Pons (tissue), 1 donor: ENCODE measurements at regions not wholly inside any gene's neighbourhood (a gene's known extent, or its start where the extent isn't known, plus 50 kb on each side); places are given as distances from the start of the nearest gene placed in this dataset.

Experiments
- DNase-seq: peaks from one replicate; pipeline ENCODE4 v3.0.0-alpha.2; 2016; ENCODE audit warnings: low spot score

DNA sequence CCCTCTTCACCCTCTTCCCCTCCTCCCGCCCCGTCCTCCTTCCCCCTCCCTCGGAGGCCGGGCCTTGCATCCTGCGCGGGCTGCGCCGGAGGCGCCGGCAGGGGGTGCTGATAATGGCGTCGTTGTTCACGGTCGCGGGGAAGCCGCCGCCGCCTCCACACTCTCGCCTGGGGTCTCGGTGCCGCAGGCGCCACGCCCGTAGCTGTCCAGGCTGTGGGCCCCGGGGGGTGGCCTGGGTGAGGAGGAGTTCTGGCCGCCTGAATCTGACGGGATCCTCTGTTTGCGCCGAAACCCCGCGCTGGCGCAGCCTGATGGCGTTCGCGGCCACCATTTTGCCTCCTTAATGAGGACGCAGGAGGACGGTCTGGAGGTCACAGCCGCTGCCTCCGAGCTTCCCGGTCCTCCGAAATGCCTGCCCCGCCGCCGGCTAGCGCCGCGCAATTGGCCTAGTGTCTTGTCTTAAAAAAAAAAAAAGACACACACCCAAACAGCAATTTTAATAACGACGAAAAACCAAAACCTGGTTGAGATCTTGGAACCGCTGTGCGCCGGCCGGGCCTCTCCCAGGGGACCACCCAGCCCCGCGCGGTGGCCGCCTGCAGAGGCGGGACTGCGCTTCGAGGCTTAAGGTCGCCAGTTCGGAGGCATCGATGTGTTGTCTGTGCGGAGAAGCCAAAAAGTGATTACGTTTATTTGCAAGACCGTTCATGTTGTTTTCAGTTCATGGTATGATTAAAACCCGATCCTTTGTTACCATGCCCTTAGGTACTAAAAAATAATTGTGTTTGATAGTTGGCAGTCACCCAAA is 106.6 kb upstream of the HNRNPU start:
- peak; percentile 99 for DNase-seq

DNA sequence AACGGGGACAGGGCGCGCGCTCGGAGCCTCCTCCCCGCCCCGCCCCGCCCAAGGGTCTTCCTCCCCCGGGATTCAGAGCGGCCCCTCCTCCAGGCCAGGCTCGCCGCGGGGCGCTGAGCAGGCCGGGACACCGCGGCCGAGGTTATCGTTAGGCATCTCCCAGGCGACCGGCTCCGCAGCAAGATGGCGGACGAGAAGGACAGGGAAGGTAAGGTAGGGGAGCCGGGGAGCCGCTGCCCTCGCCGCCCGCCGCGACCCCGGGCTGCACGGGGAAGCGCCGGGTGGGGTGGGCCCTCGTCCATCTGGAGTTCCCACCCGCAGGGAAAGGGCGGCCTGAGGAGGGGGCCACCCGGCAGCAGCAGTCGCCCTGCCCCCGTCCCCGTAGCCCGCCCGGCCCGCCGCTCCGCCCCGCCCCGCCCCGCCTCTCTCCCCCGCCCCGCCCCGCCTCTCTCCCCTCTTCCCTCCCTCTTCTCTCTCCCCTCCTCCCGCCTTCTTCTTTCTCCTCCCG is 105.9 kb upstream of the HNRNPU start:
- peak; percentile 72 for DNase-seq

DNA sequence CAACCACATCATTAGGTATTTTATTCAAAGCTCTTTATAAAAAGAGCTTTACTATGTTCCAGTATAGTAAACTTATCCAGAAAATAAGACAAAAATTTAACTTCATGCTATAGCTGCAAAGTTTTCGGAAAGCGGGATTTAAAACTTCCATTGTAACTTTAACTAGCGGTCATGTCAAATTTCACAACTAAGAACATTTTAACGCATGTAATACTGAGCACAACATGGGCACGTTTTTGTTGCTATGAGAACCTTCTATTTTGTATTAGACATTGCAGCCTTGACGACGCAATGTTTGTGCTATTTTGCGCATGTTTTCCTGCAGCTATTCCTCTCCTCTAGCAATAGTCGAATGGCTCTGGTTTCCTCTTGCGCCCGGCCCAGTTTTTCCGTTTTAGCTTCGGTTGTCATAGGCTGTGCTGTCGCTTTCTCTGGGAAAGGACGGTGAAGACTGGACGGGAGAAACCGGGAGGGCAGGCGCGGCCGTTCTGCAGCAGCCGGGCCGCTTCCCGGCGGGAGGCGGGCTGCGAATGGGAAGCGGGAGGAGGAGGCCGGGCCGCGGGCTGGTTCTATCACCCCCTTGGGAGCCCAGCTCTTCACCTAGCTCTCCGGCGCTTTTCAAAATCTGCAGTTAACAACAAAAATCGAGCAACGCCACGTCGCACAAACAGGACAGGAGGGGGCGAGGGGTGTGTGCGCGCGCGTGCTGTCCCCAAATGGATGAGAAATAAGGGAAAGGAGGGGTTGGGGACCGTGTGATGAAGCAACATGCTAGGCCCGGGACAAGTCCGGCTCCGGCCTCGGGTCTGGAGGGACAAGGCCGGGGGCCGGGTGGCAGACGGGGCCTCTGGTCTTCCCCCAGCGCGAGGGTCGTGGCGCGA is 105.3 kb upstream of the HNRNPU start:
- peak; percentile 73 for DNase-seq

DNA sequence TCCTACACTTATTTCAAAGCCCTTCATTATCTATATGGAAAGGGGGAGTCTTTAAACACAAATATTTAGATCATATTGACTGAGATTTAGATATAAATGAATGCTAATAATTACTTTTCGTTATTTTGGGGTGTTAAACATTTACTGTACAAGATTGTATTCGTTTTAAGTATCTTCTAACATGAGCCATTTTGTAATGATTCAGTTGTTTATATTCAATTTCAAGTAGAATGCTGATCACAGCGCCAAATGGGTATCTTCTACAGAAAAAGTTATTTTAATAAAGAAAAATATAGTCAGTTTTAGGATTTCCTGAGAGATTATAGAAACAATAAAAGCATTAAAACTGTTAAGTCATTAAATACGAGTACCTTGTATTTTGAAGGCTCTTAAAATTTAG is 104.5 kb upstream of the HNRNPU start:
- no peak for DNase-seq

DNA sequence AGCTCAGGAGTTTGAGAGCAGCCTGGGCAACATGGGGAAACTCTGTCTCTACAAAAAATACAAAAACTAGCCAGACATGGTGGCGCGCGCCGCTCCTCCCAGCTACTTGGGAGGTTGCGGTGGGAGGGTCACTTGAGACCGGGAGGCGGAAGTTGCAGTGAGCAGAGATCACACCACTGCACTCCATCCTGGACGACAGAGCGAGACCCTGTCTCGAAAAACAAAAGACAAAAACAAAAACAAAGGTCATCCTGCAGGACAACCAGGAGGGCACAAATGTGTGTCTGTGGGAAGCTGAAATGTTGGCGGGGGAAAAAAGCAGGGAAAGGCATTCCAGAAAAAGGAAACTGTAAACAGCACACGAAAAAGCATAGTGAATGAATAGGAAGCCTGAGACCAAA is 104.1 kb upstream of the HNRNPU start:
- no peak for DNase-seq

DNA sequence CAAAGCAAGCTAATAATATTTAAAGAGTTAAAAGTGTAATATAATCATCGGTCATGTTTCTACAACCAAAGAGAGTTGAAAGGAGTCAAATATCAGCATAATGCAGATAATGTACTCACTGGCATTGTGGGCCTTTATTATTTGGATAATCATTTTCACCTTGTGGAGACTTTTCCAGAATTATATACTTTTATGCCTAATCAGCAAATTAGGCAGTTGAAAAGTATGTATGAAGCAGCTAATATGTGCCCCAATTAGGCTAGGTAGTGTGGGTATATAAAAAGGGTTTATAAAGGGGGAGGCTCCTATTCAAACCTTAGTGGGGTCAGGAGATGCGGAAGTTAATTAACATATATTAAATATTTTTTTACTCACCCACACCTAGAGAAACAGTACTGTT is 102.8 kb upstream of the HNRNPU start:
- DNase-seq = no peak

DNA sequence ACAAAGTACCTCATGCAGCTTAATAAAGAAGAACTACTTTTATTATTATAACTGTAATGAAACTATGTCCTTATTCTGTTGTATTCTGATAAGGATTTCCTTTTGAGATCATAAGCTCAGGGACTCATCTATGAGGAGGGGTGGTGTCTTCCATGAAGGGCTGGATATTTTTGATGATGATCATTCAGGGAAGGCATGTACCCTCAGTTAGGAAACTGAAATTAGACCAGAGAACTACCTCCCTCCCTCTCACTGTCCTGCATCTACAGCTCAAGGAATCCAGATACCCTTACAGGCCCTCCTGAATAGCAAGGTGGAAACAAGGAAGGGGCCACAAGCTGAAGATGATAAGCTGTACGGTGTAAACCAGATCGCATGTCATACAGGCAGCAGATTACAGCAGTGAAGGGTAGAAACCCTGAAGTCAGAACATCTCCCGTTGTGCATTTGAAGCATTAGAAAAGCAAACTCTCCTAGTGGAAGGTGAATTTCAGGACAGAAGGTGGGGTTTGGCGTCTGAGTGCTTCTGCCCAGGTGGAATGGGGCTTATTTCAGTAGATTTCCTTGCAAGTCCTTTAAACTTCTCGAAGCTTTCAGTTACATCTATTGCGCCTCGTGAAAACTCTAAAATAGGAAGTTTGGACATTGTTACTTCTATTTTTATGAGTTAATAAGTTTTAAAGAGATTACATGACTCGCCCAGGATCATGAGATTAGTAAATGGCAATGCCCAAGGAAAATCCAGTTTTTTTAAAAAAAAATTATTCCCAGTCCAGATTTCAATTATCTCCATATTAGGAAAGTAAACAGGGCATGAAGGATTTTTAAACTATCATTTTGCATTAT is 101.1 kb upstream of the HNRNPU start:
- no peak for DNase-seq

DNA sequence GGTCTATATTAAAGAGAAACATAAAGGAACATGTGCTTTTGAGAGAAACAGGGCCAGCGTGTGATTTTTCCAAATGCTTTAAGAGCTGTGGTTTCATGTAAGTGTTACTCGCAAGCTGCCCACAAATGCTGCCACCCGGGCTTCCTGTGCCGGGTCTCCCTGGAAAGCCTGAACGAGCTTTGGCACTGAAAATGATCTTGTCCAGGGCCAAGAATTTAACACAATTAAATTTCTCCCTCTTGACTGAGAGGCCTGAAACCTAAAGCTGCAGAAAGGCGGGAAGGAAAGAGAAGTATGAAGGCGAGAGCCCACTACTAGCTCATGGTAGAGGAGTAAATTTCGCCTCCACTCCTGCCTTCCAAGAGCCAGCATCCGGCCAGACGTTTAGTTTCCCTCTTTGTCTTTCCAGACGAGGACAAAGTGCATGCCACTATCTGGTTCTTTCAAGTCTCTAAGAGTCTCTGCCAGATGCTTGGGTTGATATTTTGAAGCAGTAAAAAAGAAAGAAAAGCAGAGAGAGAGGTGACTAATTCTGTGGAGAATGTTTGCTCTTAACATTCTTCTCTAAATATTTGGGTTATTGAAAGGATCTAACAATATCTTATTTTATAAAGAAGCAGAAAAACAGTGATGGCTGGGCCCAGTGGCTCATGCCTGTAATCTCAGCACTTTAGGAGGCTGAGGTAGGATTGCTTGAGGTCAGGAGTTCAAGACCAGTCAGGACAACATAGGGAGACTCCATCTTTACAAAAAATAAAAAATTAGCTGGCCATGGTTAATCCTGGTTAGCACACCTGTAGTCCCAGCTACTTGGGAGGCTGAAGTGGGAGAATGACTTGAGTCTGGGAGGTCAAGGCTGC is 100.0 kb upstream of the HNRNPU start:
- DNase-seq = no peak

DNA sequence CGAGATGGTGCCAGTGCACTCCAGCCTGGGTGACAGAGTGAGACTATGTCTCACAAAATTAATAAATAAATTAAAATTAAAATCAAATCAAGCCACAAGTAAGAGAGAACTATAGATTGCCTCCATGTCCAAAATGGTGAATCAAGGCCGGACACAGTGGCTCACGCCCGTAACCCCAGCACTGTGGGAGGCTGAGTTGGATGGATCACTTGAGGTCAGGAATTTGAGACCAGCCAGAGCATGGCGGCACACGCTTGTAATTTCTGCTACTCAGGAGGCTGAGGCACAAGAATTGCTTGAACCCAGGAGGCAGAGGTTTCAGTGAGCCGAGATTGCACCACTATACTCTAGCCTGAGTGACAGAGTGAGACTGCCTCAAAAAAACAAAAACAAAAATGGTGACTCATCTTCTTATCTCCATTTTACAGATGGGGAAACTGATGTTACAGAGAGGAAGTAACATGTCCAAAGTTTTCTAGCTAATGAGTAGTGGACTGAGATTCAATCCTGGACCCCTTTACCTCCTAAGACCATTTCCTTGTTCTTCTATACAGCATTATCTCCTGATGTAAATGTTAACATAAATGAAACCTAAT is 99.0 kb upstream of the HNRNPU start:
- no peak for DNase-seq

DNA sequence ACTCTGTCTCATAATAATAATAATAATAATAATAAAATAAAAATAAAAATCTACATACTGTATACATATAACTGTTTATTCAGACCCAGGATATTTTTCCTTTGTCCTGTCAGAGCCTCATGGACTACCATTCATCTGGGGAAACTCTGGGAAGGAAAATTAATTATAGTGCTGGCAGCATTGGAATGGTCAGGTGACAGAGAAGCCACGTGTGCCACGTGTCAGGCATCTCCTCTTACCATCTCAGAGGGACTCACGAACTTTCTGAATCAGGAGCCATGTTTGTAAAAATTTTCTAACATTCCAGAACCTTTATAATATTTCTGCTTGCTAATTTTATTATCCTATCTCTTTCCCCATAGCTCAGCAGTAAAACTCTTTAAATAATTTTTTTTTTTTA is 97.8 kb upstream of the HNRNPU start:
- no peak for DNase-seq

DNA sequence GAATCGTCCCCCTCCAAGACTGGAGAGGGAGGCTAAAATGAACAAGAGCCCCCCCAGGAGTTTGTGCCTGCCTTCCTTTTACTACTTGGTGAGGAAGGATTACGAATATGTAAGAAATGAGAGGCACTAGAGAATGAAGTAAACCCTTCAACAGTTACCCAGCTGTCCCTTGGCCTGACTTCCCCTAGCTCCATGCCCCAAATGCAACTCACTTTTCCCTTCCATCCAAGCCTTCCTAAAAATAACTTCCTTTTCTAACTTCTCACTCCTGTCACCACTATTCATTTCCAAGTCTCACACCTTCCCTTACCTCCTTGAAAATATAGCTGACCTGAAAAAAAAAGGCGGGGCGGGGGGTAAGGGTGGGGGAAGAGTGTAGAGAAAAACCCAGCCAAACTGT is 96.6 kb upstream of the HNRNPU start:
- no peak for DNase-seq

DNA sequence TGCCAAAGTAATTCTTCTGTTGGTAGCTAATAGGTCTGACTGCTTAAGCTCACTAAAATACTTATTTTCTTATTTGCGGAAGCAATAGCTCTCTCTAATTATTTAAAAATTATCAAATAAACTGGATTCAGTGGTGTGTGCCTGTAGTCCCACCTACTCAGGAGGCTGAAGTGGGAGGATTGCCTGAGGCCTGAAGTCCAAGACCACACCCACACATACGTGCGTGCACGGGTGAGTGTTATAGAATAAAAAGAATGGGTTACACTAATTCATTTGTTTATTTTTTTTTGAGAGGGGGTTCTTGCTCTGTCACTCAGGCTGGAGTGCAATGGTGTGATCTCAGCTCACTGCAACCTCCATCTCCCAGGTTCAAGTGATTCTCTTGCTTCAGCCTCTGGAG is 94.2 kb upstream of the HNRNPU start:
- DNase-seq = no peak

DNA sequence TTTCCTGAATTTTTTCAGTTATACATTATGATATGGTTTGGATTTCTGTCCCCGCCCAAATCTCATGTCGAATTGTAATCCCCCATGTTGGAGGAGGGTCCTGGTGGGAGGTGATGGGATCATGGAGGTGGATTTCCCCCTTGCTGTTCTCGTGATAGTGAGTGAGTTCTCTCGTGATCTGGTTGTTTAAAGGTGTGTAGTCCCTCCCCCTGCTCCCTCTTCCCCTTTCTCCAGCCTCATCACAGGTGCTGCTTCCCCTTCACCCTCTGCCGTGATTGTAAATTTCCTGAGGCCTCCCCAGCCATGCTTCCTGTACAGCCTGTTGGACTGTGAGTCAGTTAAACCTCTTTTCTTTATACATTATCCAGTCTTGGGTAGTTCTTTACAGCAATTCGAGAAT is 93.2 kb upstream of the HNRNPU start:
- DNase-seq = no peak

DNA sequence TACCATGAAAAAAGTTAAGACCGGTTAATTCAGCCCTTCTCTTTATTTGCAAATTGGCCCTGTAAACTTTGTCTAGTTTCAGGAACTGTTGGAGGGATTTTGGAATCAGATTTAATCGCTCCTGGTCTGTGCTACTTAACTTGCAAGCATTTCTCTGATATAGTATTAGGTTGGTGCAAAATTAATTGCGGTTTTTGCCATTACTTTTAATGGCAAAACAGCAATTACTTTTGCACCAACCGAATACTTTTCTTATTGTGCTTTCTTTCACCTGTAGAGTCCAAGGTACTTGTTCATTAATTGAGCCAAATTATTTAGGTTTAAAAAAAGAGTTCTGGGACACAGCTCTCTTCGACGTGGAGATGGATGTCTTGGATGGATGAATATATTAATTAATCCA is 92.8 kb upstream of the HNRNPU start:
- DNase-seq = no peak

DNA sequence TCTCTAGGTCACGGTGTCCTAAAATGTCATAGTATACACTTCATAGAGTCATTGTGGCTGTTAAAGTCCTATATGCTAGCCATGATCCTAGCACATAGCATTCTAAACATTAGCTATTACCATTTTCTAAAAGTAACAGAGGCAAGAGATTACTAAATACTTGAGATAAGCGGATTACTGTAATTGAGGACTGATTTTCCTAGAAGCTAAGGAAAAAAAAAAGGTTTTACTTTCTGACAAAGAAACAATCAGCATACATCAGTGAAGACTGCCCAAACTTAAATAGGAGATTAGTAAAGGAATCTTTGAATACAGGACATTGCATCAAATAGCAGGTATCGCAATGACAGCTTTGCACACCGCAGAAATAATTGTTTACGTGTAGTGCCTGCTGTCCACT is 91.3 kb upstream of the HNRNPU start:
- no peak for DNase-seq

DNA sequence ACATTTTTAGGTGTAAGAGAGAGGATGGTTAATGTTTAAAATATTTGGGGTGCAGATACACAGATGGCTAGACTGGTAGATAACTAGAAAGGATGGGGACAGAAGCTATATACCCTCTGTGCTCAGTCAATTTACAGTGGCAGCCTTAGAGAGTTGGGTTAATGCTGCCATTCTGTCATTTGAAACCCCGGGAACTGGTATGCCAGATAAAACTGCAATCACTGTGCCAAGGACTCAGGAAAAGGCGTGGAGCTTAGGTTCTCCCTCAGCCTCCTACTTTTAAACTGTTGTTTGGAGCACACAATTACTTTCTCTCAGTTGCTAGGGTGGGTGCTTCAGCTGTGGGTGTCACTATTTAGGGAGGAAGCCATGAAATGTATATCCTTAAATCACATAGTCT is 90.0 kb upstream of the HNRNPU start:
- no peak for DNase-seq

DNA sequence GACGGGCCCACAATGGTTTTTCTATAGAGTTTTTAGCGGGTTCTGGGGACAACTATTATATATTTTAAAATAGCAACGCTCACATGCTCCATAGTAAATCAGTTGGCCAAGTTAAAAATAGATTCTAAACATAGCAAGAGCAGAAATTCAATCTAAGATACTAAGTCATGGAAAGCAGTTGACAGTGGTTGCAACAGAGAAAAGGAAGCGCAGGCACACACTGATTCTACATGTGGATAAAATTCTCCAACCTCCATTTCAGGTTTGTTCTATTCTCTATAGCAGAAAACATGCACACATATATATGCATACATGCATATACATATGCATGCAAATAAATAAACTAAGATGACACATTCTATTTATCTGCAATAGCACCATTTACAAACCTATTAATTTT is 89.6 kb upstream of the HNRNPU start:
- DNase-seq = no peak

DNA sequence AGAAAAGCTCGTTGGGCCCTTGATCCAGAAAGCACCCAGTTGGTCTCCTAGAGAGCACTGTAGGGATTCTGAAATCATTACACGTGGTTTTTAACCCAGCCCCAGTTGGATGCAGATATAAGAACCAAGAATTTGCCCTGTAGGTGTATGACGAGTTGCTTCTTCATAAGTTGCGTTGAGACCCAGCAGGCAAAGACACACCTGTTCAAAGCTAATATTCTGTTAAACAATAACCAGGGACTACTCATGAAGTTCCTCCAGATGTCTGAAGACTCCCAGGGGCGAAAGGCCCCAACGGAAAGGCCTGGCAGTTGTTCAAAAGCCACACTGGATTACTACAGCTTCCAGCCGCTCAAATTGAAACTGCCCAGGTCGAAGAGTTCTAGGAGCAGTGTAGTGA is 88.6 kb upstream of the HNRNPU start:
- no peak for DNase-seq

DNA sequence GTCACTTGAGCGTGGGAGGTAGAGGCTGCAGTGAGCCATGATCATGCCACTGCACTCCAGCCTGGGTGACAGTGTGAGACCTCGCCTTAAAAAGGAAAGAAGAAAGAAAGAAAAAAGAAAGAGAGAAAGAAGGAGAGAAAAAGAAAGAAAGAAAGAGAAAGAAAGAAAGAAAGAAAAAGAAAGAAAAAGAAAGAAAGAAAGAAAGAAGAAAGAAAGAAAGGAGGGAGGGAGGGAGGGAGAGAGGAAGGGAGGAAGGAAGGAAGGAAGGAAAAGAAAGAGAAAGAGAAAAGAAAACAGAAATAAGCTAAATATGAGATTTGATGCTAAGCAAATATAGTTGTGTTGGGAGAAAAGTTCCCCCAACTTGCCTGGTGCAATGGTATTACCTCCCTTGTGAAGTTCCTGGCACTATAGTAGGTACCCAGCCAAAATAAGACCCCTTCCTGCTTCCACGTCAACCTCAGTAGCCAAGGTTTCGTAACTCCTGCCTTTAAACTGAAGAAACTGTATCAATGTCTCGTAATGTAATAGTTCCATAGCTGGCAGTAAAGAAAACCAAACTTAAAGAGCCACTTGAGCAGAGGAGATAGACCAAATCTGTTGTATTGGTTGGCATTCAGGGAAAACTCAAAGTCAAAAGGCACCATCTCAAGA is 88.1 kb upstream of the HNRNPU start:
- no peak for DNase-seq

DNA sequence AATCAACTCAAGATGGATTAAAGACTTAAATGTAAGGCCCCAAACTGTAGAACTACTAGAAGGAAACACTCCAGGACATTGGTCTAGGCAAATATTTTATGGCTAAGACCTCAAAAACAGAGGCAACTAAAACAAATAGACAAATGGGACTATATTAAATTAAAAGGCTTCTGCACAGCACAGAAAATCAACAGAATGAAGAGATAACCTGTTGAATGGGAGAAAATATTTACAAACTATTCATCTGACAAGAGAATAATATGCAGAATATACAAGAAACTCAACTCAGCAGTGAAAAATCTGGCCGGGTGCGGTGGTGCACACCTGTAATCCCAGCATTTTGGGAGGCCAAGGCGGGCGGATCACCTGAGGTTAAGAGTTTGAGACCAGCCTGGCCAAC is 84.1 kb upstream of the HNRNPU start:
- DNase-seq = no peak
